Effector CD4-positive, alpha-beta T cell (primary cell): ENCODE measurements at regions not wholly inside any gene's neighbourhood (a gene's known extent, or its start where the extent isn't known, plus 50 kb on each side); places are given as distances from the start of the nearest gene placed in this dataset.
A peak's percentile ranks its signal among the peaks of the same experiment; 100 is the strongest.

ENCODE experiments used
- DNase-seq: peaks from one replicate; pipeline ENCODE4 v3.0.0-alpha.2; 2020

DNA sequence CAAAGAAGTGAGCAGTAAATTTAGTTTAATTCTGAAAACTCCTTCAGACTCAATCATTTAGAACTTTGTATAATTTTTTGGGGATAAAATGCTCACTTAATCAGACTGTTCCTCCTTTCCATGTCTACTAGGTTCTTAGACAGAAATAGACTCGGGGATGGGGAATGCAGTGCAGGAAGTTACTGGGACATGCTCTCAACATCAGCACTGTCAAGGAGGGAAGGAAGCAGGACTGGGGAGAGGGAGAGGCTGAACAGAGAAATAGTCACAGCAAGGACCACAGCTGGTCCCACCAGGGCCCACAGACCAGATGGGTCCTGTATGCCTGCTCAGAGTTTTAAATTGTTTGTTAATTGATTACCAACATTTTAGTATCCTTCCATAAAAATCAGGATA lies 310.1 kb upstream of the MSX2 start:
- no peak for DNase-seq

DNA sequence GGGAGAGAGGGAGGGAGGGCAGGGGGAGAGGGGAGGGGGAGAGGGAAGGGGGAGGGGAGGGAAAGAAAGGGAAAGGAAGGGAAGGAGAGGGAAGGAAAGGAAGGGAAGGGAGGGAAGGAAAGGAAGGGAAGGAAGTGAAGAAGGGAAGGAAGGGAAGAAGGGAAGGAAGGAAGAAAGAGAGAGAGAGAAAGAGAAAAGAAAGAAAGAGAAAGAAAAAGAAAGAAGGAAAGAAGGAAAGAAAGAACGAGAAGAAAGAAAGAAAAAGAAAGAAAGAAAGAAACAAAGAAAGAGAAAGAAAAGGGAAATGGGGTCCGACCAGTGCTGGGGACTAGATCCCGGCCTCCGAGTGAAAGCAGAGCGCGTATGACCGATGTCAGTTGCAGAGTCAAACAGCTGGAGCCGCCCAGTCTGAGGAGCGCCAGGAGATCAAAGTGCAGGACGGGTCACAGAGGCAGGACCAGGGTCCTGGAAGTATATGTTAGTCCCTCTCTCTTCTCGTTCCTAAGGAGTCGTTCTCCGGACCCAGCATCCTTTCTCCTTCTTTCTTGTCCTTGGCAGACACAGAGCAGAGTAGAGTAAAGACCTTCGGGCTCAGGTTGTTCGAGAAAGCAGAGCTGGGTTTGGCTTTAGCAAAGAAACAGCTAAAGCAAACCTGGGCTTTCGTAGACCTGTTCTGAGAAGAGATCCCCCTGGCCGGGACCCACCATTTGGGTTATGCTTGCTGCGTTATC lies 305.4 kb upstream of the MSX2 start:
- DNase-seq: no peak

DNA sequence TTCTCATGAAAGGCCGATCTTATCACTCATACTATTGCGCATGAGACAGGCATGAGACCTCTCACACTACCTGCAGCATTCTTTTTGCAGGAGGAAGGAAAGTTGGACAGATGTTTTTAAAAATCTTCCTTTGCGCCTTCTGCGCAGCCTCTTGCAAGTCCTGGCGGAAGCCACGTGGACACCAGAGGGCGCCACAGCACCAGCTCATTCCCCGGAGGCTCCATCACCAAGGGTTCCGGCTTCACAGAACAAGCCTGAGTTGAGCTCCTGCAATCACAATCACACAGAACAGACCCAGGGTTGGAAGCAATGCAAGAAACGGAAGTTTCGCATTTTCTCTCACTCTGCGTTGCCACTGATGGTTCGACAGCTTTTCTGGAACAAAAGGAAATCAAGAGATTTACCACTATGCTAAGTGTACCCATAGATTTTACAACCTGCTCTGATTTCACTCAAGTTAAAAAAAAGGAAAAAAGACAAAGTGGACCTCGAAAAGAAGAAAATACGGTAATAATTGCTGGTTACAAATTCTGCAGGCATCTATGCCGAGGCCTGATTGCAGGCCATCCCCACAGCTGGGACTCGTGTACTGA lies 304.7 kb upstream of the MSX2 start:
- DNase-seq: peak; percentile 60

GRCh38 chr5:174420651-174421407 lies 303.6 kb upstream of the MSX2 start:
- no peak for DNase-seq

- no peak for DNase-seq
Measured at GRCh38 chr5:174421408-174421805, 303.0 kb upstream of the MSX2 start.

DNA sequence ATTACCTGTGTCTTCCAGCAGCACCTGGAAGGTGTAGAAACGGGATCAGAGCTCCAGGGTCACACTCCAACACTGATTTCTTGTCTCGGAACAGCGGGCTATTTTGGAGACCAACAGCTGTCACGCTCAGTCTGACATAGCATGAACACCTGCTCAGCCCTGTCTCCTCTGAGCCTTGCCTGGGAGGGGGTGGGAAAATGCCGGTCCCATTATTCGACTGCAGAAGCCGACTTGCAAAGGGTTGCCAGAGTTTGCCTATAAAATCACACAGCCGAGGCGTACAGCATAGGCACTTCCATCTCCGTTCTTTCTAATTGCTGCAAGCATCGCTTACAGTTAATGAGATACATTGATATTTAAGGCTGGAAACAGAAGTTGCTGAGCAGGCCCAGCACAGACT lies 300.8 kb upstream of the MSX2 start:
- DNase-seq: no peak

GRCh38 chr5:174424219-174425053 lies 299.9 kb upstream of the MSX2 start:
- DNase-seq: no peak

DNA sequence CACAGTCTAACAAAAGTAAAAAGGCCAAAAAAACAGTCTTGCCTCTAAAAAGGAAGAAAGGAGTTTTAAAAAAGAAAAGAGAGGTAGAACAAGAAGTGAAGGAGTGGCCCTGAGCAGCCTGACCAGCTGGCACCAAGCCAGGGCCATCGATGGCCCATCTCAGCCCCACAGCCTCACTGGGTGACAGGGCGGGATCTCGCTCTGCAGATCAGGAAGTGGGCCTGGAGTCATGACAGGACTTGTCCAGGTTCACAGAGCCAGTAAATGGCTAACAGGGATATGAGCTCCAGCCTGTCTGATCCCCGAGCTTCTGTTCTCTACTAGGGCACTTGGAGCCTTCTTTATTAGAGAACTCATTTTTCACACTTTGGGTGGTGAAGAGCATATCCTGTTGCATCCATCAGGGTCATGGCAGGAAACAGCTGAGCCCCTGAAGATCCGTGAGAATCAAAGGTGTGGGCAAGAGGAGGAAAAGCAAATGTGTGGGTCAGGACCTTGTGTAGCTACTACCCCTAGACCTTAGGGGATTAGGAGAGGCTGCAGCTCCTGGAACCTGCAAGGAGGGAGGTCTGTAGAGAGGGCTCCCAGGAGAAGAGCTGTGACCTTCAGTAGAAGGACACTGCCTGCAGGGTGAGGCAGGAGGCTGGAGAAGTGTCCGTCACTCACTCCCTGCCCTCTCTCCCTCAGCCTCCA lies 299.0 kb upstream of the MSX2 start:
- DNase-seq: no peak

- DNase-seq: no peak
Measured at GRCh38 chr5:174425964-174426290, 298.5 kb upstream of the MSX2 start.

DNA sequence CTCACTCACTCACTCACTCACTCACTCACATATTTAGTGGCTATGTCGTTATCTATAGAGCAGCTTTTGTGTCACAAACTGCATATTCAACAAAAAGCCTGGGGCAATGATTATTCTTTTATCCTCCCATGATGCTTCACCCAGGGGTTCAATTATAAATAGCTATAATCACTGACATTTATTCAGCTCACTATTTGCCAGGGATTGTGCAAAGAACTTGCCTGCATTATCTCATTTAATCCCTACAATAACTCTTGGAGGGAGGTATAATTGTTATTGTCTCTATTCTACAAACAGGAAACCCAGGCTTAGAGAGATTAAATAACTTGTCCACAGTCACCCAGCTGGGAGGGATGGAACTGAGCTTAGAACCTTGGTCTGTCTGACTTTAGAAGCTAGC lies 298.0 kb upstream of the MSX2 start:
- DNase-seq: no peak

DNA sequence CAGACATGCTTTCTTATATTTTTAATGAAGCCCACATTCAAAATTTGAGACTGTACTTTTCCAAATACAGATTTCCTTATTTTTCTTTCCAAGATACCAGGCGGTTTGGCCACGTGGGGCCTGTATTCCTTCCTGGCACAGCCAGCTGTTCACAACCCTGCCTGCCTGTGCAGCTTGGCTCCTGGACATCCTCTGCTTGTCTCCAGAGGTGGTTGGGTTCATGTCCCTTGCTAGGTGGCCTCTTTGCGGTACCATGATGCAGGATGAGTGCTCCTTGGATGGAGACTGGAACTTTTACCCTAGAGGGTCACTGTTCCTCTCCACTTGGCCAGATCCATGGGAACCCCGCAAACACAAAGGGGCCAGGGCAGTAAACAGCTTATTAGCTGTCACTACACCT lies 297.5 kb upstream of the MSX2 start:
- DNase-seq: no peak

DNA sequence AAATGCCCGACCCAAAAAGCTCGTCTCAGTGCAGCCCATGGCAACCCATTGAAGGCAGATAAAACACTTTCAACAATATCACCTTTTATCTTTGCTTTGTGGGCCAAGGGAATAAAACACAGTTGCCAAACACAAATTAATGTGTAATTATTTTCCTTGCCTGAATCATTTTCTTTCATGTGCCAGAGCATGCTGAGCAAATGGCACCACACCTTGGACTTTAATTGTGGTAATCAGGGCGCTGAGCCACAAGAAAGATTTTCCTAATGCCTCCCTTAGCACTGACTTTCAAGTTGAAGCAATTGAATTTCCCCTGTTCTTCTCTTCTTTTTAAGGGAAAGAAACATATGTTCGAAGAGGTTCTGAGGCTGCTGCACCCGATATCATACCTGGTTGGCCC lies 297.1 kb upstream of the MSX2 start:
- no peak for DNase-seq

GRCh38 chr5:174428895-174429294 lies 295.5 kb upstream of the MSX2 start:
- no peak for DNase-seq

DNA sequence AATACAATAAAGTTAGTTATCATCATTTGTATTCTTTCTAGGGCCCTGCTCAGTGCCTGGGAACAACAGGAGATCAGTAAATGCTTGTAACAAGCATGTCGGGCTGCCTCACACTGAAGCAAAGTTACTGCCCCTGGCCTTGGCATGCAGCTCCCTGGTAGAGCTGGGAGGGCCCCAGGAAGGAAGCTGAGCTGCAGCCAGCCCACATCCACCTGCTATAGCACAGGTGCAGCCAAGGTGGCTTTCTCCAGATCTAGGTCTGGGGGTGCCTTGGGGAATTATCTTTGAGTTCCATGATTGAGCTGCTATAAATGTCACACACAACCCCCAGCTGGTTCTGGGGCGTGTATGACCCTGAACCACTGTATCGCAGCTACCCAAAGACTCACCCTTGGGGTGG lies 293.4 kb upstream of the MSX2 start:
- no peak for DNase-seq

DNA sequence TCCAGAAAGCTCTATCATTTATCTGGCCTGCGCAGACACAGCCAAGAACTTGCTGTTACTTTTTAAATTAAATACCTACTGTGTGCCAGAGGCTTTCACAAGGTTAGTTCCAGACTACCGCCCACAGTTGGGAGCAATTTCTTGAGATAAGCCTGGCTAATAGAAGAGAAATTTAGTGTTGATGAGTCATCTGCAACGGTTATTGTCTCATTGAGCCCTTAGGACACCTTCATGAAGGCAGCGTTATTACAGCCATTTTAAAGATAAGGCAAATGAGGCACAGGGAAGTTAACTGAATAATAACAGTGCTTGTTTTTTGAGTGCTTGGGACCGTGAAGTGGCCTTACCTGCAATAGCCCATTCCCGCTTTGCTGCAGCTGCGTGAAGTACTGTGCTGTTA lies 292.9 kb upstream of the MSX2 start:
- no peak for DNase-seq

GRCh38 chr5:174433098-174433497 lies 291.3 kb upstream of the MSX2 start:
- DNase-seq: no peak

GRCh38 chr5:174436750-174437149 lies 287.6 kb upstream of the MSX2 start:
- no peak for DNase-seq

DNA sequence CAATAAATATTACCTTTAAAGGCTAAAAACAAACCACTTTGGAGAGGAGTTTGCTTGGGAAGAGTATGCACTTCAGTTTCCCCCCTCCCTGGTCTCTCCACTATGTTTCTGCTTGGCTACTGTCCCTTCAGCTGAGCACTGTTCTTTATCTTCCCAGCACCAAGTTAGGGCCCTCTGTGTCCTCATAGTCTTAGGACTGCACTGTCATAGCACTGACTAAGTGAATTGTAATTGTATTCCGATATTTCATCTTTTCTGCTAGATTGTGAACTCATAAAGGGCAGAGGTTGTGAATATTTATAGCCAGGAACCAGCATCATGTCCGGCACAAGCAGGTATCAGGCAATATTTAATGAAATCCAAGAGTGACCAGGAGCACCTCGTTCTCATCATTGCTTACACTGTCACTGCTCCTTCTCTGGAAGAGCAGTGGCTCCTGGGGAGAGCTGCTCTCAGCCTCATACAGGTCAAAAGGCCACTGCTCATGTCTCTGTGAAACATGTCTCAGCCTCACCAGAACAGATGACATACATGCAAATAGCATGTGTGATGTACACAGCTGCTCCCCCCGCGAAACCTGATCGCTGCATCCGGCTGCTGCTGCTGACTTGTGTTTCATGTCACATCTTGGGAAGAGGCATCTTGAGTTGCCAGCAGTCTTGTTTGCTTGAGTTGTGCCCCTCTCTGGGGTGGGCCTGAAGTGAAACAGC lies 279.7 kb upstream of the MSX2 start:
- no peak for DNase-seq

DNA sequence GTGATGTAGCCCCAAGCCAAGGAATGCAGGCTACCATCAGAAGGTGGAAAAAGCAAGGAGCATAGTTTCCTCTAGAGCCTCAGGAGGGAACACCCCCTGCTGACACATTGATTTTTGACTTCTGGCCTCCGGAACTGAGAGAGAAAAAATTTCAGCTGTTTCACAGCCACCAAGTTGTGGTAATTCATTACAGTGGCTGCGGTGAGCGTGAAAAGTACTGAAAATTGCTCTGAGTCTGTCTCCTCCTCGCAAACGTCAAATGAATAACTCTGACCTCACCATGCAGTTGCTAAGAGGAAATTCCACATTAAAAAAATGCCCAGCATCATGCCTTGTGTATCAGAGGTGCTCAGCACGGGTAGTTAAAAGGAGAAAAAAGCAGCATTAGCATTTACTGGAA lies 277.9 kb upstream of the MSX2 start:
- DNase-seq: no peak

- DNase-seq: no peak
Measured at GRCh38 chr5:174446988-174447387, 277.4 kb upstream of the MSX2 start.

- DNase-seq: no peak
Measured at GRCh38 chr5:174448041-174448440, 276.3 kb upstream of the MSX2 start.

DNA sequence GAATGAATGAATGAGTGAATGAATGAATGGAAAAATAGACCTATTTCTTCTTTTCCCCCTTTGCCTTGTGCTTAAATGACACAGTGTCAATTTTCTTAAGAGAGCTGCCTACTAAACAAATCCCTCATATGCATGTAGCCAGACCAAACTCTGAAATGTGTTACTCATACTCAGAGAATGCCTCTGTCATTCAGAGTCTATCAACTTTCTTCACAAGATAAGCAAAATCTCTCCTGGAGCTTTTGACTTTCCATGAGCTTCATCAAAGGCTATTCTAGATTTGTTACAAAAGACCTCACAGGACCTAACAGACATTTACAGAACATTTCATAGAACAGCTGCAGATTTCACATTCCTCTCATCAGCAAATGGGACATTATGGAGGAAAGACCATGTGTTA lies 275.7 kb upstream of the MSX2 start:
- DNase-seq: no peak
